H9 (cell line): ENCODE measurements at regions not wholly inside any gene's neighbourhood (a gene's known extent, or its start where the extent isn't known, plus 50 kb on each side); places are given as distances from the start of the nearest gene placed in this dataset.
"Not testable (repeated sequence)": the region's sequence is repeated elsewhere in the genome, so short reads cannot be mapped to it uniquely, and the experiment has no call there.

Source experiments
- DNase-seq: peaks from one replicate; pipeline ENCODE4 v3.0.0-alpha.2; 2017
- H2AFZ ChIP-seq: one replicate; pipeline ENCODE4 v1.6.1; 2013; ENCODE audit warnings: mild to moderate bottlenecking, low read length, control low read depth, moderate library complexity
- H2AK5ac ChIP-seq: 2 replicates; pipeline ENCODE4 v1.6.1; 2013; ENCODE audit warnings: low read length, control low read depth, mixed read lengths; ENCODE audit not compliant: insufficient read length
- H2BK120ac ChIP-seq: one replicate; pipeline ENCODE4 v1.6.1; 2013; ENCODE audit warnings: low read depth, mild to moderate bottlenecking, low read length, control low read depth, inconsistent platforms; ENCODE audit not compliant: poor library complexity, severe bottlenecking
- H2BK12ac ChIP-seq: 2 replicates; pipeline ENCODE4 v1.6.1; 2013; ENCODE audit warnings: low read length, control low read depth, mixed read lengths, low read depth; ENCODE audit not compliant: insufficient read length
- H2BK15ac ChIP-seq: 2 replicates; pipeline ENCODE4 v1.6.1; 2013; ENCODE audit warnings: low read depth, low read length, control low read depth
- H2BK20ac ChIP-seq: one replicate; pipeline ENCODE4 v1.6.1; 2013; ENCODE audit warnings: low read depth, mild to moderate bottlenecking, low read length, control low read depth, inconsistent platforms; ENCODE audit not compliant: poor library complexity, severe bottlenecking
- H2BK5ac ChIP-seq: 2 replicates; pipeline ENCODE4 v1.6.1; 2013; ENCODE audit warnings: low read length, control low read depth, mixed read lengths; ENCODE audit not compliant: insufficient read length
- H3K14ac ChIP-seq: 2 replicates; pipeline ENCODE4 v1.6.1; 2013; ENCODE audit warnings: low read length, control low read depth; ENCODE audit not compliant: insufficient read depth
- H3K18ac ChIP-seq: 2 replicates; pipeline ENCODE4 v1.6.1; 2013; ENCODE audit warnings: low read depth, mild to moderate bottlenecking, mixed read lengths, low read length, control low read depth; ENCODE audit not compliant: insufficient read length
- H3K23ac ChIP-seq: 2 replicates; pipeline ENCODE4 v1.6.1; 2013; ENCODE audit warnings: low read length, control low read depth, mixed read lengths, low read depth; ENCODE audit not compliant: insufficient read length
- H3K23me2 ChIP-seq: 2 replicates; pipeline ENCODE4 v1.6.1; 2013; ENCODE audit warnings: low read depth, mild to moderate bottlenecking, mixed read lengths, low read length, control low read depth; ENCODE audit not compliant: insufficient read length, poor library complexity, severe bottlenecking
- H3K27ac ChIP-seq: 2 replicates; pipeline ENCODE4 v1.5.1; 2013; ENCODE audit warnings: low read length, control low read depth, mixed read lengths, low read depth; ENCODE audit not compliant: insufficient read length
- H3K27me3 ChIP-seq: 2 replicates; pipeline ENCODE4 v1.6.1; 2013; ENCODE audit warnings: low read length, control low read depth, inconsistent platforms; ENCODE audit not compliant: insufficient read depth
- H3K4ac ChIP-seq: 2 replicates; pipeline ENCODE4 v1.6.1; 2013; ENCODE audit warnings: low read depth, mild to moderate bottlenecking, control low read depth, inconsistent platforms, low read length, moderate library complexity
- H3K4me1 ChIP-seq: 2 replicates; pipeline ENCODE4 v1.6.1; 2013; ENCODE audit warnings: low read length, control low read depth, inconsistent platforms; ENCODE audit not compliant: insufficient read depth
- H3K4me2 ChIP-seq: 2 replicates; pipeline ENCODE4 v1.6.1; 2013; ENCODE audit warnings: low read length, control low read depth, mixed read lengths; ENCODE audit not compliant: insufficient read length, insufficient read depth
- H3K56ac ChIP-seq: 2 replicates; pipeline ENCODE4 v1.6.1; 2013; ENCODE audit warnings: low read depth, mild to moderate bottlenecking, mixed read lengths, low read length, control low read depth; ENCODE audit not compliant: insufficient read length
- H3K79me1 ChIP-seq: 2 replicates; pipeline ENCODE4 v1.6.1; 2013; ENCODE audit warnings: low read depth, mild to moderate bottlenecking, moderate library complexity, low read length, control low read depth, inconsistent platforms; ENCODE audit not compliant: insufficient read depth, poor library complexity, severe bottlenecking
- H3K79me2 ChIP-seq: 2 replicates; pipeline ENCODE4 v1.6.1; 2013; ENCODE audit warnings: low read length, control low read depth, inconsistent platforms; ENCODE audit not compliant: insufficient read depth
- H3K9ac ChIP-seq: 2 replicates; pipeline ENCODE4 v1.6.1; 2013; ENCODE audit warnings: low read length, control low read depth, mixed read lengths; ENCODE audit not compliant: insufficient read length; ENCODE audit errors: extremely low read depth
- H3K9me3 ChIP-seq: one replicate; pipeline ENCODE4 v1.6.1; 2013; ENCODE audit warnings: low read depth, low read length, inconsistent platforms; ENCODE audit not compliant: control insufficient read depth
- H3T11ph ChIP-seq: one replicate; pipeline ENCODE4 v1.6.1; 2013; ENCODE audit warnings: mild to moderate bottlenecking, low read length, control low read depth, inconsistent platforms
- H4K20me1 ChIP-seq: one replicate; pipeline ENCODE4 v1.6.1; 2013; ENCODE audit not compliant: control insufficient read depth, insufficient read length, insufficient read depth
- H4K5ac ChIP-seq: 2 replicates; pipeline ENCODE4 v1.6.1; 2013; ENCODE audit warnings: low read depth, mild to moderate bottlenecking, mixed read lengths, low read length, control low read depth; ENCODE audit not compliant: insufficient read length
- H4K8ac ChIP-seq: replicated peaks from 2 replicates; pipeline ENCODE4 v1.6.1; 2013; ENCODE audit warnings: low read length, control low read depth, mixed read lengths, low read depth; ENCODE audit not compliant: insufficient read length
- H4K91ac ChIP-seq: 2 replicates; pipeline ENCODE4 v1.6.1; 2013; ENCODE audit warnings: low read depth, mild to moderate bottlenecking, moderate library complexity, mixed read lengths, low read length, control low read depth; ENCODE audit not compliant: insufficient read length
- H3K27ac Mint-ChIP-seq, 3 experiments: 2 replicates in 2 of 3; 3 replicates in 1 of 3; pipeline ENCODE4 v1.8.0; 2020 to 2021; ENCODE audit warnings: mixed read lengths in 3 of 3, mild to moderate bottlenecking in 1 of 3, moderate library complexity in 1 of 3
- H3K27me3 Mint-ChIP-seq: 2 replicates; pipeline ENCODE4 v1.8.0; 2021; ENCODE audit warnings: low read depth, mild to moderate bottlenecking, moderate library complexity, mixed read lengths
- H3K36me3 Mint-ChIP-seq, 3 experiments: 2 replicates in 2 of 3; 3 replicates in 1 of 3; pipeline ENCODE4 v1.8.0; 2020 to 2021; ENCODE audit warnings: low read depth in 3 of 3, mixed read lengths in 3 of 3; ENCODE audit not compliant: insufficient read depth in 1 of 3
- H3K4me1 Mint-ChIP-seq, 2 experiments: 2 replicates each; pipeline ENCODE4 v1.8.0; 2020; ENCODE audit warnings: mixed read lengths in 2 of 2
- H3K4me3 Mint-ChIP-seq, 2 experiments: 2 replicates in 1 of 2; 3 replicates in 1 of 2; pipeline ENCODE4 v1.8.0; 2020 to 2021; ENCODE audit warnings: mild to moderate bottlenecking in 2 of 2, mixed read lengths in 2 of 2, moderate library complexity in 1 of 2
- H3K9me3 Mint-ChIP-seq, 2 experiments: 2 replicates in 1 of 2; 3 replicates in 1 of 2; pipeline ENCODE4 v1.8.0; 2020; ENCODE audit warnings: mild to moderate bottlenecking in 2 of 2, mixed read lengths in 2 of 2, moderate library complexity in 1 of 2
- WGBS: extraction: QIAGEN DNeasy Blood & Tissue Kit; methylation state at CpG from one replicate; pipeline ENCODE4 v1.1.7; 2013; ENCODE audit warnings: missing lambda C conversion rate, low lambda C conversion rate, mixed read lengths; ENCODE audit not compliant: insufficient read length; ENCODE audit errors: extremely low coverage; 5-methylcytosine and 5-hydroxymethylcytosine counted together
- TF ChIP-seq, protein P1 (sequence below): fragments of 200-600 bp; sonication (generic); conservative IDR thresholded peaks from 3 replicates; pipeline ENCODE4 v1.8.0; 2021; ENCODE audit warnings: antibody characterized with exemption, mild to moderate bottlenecking

DNA sequence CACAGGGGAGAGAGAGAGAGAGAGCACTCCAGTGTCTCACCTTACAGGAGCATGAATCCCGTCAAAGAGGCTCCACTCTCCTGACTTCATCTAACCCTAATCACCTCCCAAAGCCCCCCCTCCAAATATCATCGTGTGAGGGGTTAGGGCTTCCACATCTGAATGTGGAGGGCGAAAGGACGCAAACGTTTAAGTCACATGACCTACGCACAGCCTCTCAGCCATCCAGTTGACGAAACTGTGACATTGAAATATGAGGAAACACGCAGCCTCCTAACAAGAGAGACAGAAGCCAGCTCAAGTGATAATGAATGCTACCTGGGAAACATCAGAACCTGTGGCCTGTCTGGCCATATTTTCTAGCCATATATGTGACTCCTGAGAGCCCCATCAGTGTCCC lies 63.7 kb downstream of the MATN1 start:
- H2BK120ac ChIP-seq = no peak overlapping the region
- H3K27me3 Mint-ChIP-seq = peaks cover 8% of the 10 kb centered on the region
- no peak overlapping the region for H3K18ac ChIP-seq
- TF ChIP-seq, protein P1, sequence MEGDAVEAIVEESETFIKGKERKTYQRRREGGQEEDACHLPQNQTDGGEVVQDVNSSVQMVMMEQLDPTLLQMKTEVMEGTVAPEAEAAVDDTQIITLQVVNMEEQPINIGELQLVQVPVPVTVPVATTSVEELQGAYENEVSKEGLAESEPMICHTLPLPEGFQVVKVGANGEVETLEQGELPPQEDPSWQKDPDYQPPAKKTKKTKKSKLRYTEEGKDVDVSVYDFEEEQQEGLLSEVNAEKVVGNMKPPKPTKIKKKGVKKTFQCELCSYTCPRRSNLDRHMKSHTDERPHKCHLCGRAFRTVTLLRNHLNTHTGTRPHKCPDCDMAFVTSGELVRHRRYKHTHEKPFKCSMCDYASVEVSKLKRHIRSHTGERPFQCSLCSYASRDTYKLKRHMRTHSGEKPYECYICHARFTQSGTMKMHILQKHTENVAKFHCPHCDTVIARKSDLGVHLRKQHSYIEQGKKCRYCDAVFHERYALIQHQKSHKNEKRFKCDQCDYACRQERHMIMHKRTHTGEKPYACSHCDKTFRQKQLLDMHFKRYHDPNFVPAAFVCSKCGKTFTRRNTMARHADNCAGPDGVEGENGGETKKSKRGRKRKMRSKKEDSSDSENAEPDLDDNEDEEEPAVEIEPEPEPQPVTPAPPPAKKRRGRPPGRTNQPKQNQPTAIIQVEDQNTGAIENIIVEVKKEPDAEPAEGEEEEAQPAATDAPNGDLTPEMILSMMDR = no peak
- H2BK5ac ChIP-seq = no peak overlapping the region
- no peak overlapping the region for H3K23ac ChIP-seq
- no CpG with 5 or more reads among the region's 8 CpGs for WGBS
- H3K23me2 ChIP-seq = no peaks in the 10 kb centered on the region
- H3K9me3 ChIP-seq = no peaks in the 10 kb centered on the region
- no peaks in the 10 kb centered on the region for H4K20me1 ChIP-seq
- H3K4me1 ChIP-seq = peaks cover 4% of the 10 kb centered on the region; the same call in 1 of the 2 replicates
- H4K5ac ChIP-seq = no peak overlapping the region
- H4K91ac ChIP-seq = no peak overlapping the region
- H3K27ac ChIP-seq = no peak overlapping the region
- H3K9ac ChIP-seq = no peak overlapping the region
- H2BK12ac ChIP-seq = no peak overlapping the region
- H3K9me3 Mint-ChIP-seq = peaks cover 4 to 14% of the 10 kb centered on the region in 2 experiments
- no peak overlapping the region for H4K8ac ChIP-seq
- no peak overlapping the region for H3K4me3 Mint-ChIP-seq
- no peak overlapping the region for H2BK20ac ChIP-seq
- H2BK15ac ChIP-seq = no peak overlapping the region
- no peak overlapping the region for H3K4me2 ChIP-seq
- no peaks in the 10 kb centered on the region for H3K79me2 ChIP-seq
- no peak overlapping the region for H3K14ac ChIP-seq
- no peak overlapping the region for H3K56ac ChIP-seq
- no peak overlapping the region for H3T11ph ChIP-seq
- DNase-seq = no peak
- no peak overlapping the region for H2AFZ ChIP-seq
- H3K36me3 Mint-ChIP-seq = peaks cover 2 to 9% (median 2%) of the 10 kb centered on the region in 3 experiments; a peak in 5 of 7 replicates
- no peak overlapping the region for H3K4ac ChIP-seq
- H3K79me1 ChIP-seq = no peaks in the 10 kb centered on the region
- no peak overlapping the region for H2AK5ac ChIP-seq
- no peaks in the 10 kb centered on the region for H3K27me3 ChIP-seq
- H3K4me1 Mint-ChIP-seq = peaks cover 14 to 23% of the 10 kb centered on the region in 2 experiments
- H3K27ac Mint-ChIP-seq = no peak overlapping the region

DNA sequence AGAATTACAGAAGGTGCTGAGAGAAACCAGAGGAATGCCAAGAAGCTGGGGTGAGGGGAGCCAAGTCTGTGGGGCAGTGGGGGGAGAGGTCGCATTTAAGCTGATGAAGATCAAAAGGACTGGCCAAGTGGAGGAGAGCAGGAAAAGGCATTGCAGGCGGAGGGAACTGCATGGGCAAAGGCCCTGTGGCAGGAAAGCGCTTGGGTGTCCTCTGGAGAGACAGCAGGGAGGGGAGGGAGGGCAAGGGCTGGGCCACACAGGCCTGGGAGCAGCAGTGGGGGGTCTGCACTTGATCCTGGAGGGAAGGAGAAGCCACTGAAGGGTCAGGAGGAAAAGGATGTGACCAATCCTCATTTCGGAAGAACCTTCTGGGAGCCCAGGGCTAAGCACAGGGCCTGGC lies 65.0 kb downstream of the MATN1 start:
- not testable (repeated sequence) for H2BK5ac ChIP-seq, H4K5ac ChIP-seq, H3K4me2 ChIP-seq, H2BK20ac ChIP-seq, H3K4ac ChIP-seq, H4K20me1 ChIP-seq, H2BK12ac ChIP-seq, H3K27ac ChIP-seq, H2BK120ac ChIP-seq, H3T11ph ChIP-seq, H3K27ac Mint-ChIP-seq, H3K4me3 Mint-ChIP-seq, H4K8ac ChIP-seq, H3K56ac ChIP-seq, H2BK15ac ChIP-seq, H3K9ac ChIP-seq, H3K79me2 ChIP-seq, H3K9me3 ChIP-seq, H2AFZ ChIP-seq, H3K23me2 ChIP-seq, H3K4me1 ChIP-seq, H3K23ac ChIP-seq, H3K18ac ChIP-seq, H4K91ac ChIP-seq, H3K79me1 ChIP-seq, DNase-seq, H3K27me3 ChIP-seq, H2AK5ac ChIP-seq, H3K14ac ChIP-seq
- peaks cover 11 to 20% of the 10 kb centered on the region in 2 experiments for H3K9me3 Mint-ChIP-seq
- peaks cover 12% of the 10 kb centered on the region for H3K27me3 Mint-ChIP-seq
- peaks cover 4 to 16% (median 7%) of the 10 kb centered on the region in 3 experiments; a peak in 5 of 7 replicates for H3K36me3 Mint-ChIP-seq
- H3K4me1 Mint-ChIP-seq = peaks cover 14 to 22% of the 10 kb centered on the region in 2 experiments
- WGBS = no CpG with 5 or more reads among the region's 4 CpGs
